ENCODE measurements at regions not wholly inside any gene's neighbourhood (a gene's known extent, or its start where the extent isn't known, plus 50 kb on each side); places are given as distances from the start of the nearest gene placed in this dataset.

DNA sequence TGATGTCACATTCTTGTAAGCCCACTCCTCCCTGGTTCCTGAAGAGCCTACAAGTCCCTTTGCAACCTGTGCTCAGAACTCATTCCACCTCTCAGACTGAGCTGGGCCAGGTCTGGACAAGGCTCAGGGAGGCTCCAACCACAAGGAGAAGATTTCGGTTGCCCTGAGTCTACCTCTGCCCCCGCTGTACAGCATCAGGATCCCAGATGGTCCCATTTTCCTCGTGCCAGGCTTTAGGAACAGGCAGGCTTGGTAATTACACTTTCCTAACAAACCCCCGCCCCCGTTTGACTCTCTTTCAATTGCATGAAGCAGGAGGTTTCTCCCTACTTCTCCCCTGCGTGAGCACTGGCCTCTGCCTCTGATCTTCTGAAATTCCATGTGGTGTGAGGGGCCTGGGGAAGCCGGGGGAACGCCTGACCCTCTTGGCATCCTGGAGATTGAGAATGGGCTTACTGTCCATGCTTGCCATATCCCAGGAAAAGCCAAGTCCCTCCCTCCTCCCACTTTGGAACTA, 86.9 kb upstream of the CTNNA1 start:
- no peaks in the 10 kb centered on the region for H3K9me2 ChIP-seq (ENCODE audit: insufficient read depth)
- CTCF ChIA-PET = no interaction called here
- intact Hi-C loops (cut with micrococcal nuclease; ENCODE audit: unreplicated experiment) = no loop called here

DNA sequence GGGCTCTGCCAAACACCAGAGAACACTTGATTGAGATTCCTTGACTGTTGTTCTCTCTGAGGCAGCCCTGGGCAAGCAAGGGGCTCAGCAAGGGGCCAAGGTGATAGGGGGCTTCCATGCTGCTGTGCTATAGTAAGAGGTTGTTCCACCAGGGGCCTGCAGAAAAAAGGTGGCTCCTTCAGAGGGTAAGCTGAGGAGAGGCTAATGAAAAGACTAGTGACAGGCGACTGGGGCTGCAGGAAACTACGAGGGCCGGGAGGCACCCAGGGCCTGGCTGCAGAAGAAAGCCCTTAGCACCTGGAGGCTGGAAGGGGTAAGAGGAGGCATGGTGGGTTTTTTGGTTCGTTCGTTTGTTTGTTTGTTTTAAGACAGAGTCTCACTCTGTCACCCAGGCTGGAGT, 88.0 kb upstream of the CTNNA1 start:
- intact Hi-C loops (cut with micrococcal nuclease; ENCODE audit: unreplicated experiment) = no loop called here
- H3K4me2 ChIP-seq = peak overlapping the region; percentile 52; the same call in 1 of the 2 replicates
- ChIA-PET POLR2A (ENCODE audit: unreplicated experiment) (no interaction called here), CTCF (no interaction called here)
- no peak overlapping the region for H3K4me3 ChIP-seq
- H2AFZ ChIP-seq = no peak overlapping the region
- H3K9me3 ChIP-seq (ENCODE audit: insufficient read depth, low read depth) = no peaks in the 10 kb centered on the region
- peaks cover 46% of the 10 kb centered on the region for H3K4me1 ChIP-seq (replicated peaks; ENCODE audit: insufficient read depth)
- H3K36me3 ChIP-seq (ENCODE audit: low read depth) = no peaks in the 10 kb centered on the region
- no TSS peak for BruUV-seq (replicated peaks)
- DNase-seq = no peak
- TF ChIP-seq, protein P1, sequence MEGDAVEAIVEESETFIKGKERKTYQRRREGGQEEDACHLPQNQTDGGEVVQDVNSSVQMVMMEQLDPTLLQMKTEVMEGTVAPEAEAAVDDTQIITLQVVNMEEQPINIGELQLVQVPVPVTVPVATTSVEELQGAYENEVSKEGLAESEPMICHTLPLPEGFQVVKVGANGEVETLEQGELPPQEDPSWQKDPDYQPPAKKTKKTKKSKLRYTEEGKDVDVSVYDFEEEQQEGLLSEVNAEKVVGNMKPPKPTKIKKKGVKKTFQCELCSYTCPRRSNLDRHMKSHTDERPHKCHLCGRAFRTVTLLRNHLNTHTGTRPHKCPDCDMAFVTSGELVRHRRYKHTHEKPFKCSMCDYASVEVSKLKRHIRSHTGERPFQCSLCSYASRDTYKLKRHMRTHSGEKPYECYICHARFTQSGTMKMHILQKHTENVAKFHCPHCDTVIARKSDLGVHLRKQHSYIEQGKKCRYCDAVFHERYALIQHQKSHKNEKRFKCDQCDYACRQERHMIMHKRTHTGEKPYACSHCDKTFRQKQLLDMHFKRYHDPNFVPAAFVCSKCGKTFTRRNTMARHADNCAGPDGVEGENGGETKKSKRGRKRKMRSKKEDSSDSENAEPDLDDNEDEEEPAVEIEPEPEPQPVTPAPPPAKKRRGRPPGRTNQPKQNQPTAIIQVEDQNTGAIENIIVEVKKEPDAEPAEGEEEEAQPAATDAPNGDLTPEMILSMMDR (conservative IDR thresholded peaks at IDR 0.05) = no peak
- TF ChIP-seq EZH2 (IDR thresholded peaks at IDR 0.05; ENCODE audit: low read depth) = no peak
- no peaks in the 10 kb centered on the region for H3K27me3 ChIP-seq (ENCODE audit: insufficient read depth, low read depth)
- no peaks in the 10 kb centered on the region for H3K79me2 ChIP-seq (ENCODE audit: low read depth)
- H3K9me2 ChIP-seq (ENCODE audit: insufficient read depth) = no peaks in the 10 kb centered on the region
- no peak overlapping the region for H3K27ac ChIP-seq
- H4K20me1 ChIP-seq (ENCODE audit: insufficient read depth) = no peaks in the 10 kb centered on the region
- peaks cover 12% of the 10 kb centered on the region for H3F3A ChIP-seq (ENCODE audit: insufficient read depth, low read depth)

More for the DNA sequence above, 86.9 kb upstream of the CTNNA1 start:
- Histone ChIP-seq H3K27me3 (ENCODE audit: insufficient read depth, low read depth) (no peaks in the 10 kb centered on the region), H3K27ac (no peak overlapping the region), H3K36me3 (ENCODE audit: low read depth) (no peaks in the 10 kb centered on the region), H3K4me1 (replicated peaks; ENCODE audit: insufficient read depth) (peaks cover 47% of the 10 kb centered on the region), H3K4me2 (no peak overlapping the region), H3K4me3 (no peak overlapping the region), H2AFZ (no peak overlapping the region), H3K79me2 (ENCODE audit: low read depth) (no peaks in the 10 kb centered on the region), H4K20me1 (ENCODE audit: insufficient read depth) (no peaks in the 10 kb centered on the region), H3F3A (ENCODE audit: insufficient read depth, low read depth) (peaks cover 12% of the 10 kb centered on the region), H3K9me3 (ENCODE audit: insufficient read depth, low read depth) (no peaks in the 10 kb centered on the region)
- POLR2A ChIA-PET (ENCODE audit: unreplicated experiment) = interaction anchor here (0.6 kb wide), 3 partner anchors 81 to 123 kb away, joined by 3 to 12 read pairs (median 7); no protein-coding TSS in a partner anchor
- DNase-seq = no peak
- BruUV-seq (replicated peaks) = no TSS peak
- no peak for TF ChIP-seq EZH2 (IDR thresholded peaks at IDR 0.05; ENCODE audit: low read depth)
- TF ChIP-seq, protein P1 (conservative IDR thresholded peaks at IDR 0.05) = no peak

DNA sequence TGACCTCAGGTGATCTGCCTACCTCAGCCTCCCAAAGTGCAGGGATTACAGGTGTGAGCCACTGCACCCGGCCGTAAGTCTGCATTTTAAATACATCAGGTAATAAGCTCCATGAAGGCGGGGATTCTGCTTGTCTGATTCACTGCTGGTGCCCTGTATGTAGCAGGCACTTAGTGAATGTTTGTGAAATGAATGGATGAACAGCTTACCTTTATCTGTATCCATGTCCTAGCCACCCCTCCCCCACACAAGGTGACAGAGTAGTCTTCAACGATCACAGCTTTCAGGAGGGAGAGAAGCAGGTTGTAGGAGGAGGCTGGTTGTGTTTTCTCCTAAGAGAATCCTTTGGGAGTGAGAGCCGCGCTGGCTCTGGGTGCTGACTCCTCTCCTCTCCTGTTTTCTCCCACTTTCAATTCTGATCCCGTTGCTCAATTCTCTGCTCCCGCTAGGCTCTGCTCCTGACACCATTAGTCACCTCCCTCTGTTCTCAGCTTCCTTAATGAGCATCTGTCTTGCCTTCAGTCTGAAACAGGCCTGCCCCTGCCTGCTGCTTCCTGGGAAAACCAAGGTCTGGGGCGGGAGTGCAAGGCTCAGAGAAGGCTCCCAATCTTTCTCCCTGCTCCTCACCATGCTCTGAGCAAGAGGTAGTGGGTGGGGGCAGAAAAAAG, 88.8 kb upstream of the CTNNA1 start:
- Histone ChIP-seq H3K4me1 (replicated peaks; ENCODE audit: insufficient read depth) (peaks cover 37% of the 10 kb centered on the region), H3K9me2 (ENCODE audit: insufficient read depth) (no peaks in the 10 kb centered on the region), H3F3A (ENCODE audit: insufficient read depth, low read depth) (peaks cover 10% of the 10 kb centered on the region), H4K20me1 (ENCODE audit: insufficient read depth) (no peaks in the 10 kb centered on the region), H3K4me2 (peak overlapping the region; percentile 52), H2AFZ (peak overlapping the region; percentile 55; the same call in 1 of the 2 replicates), H3K27me3 (ENCODE audit: insufficient read depth, low read depth) (no peaks in the 10 kb centered on the region), H3K9me3 (ENCODE audit: insufficient read depth, low read depth) (no peaks in the 10 kb centered on the region), H3K36me3 (ENCODE audit: low read depth) (no peaks in the 10 kb centered on the region), H3K79me2 (ENCODE audit: low read depth) (no peaks in the 10 kb centered on the region), H3K4me3 (no peak overlapping the region), H3K27ac (no peak overlapping the region; the same call in 1 of the 2 replicates)
- intact Hi-C loops (cut with micrococcal nuclease; ENCODE audit: unreplicated experiment) = no loop called here
- TF ChIP-seq, protein P1 (conservative IDR thresholded peaks at IDR 0.05) = no peak
- no peak for TF ChIP-seq EZH2 (IDR thresholded peaks at IDR 0.05; ENCODE audit: low read depth)
- CTCF ChIA-PET = interaction anchor here (1.0 kb wide), 1 partner anchor 61 kb away, joined by 3 read pairs; no protein-coding TSS in a partner anchor
- no TSS peak for BruUV-seq (replicated peaks)
- POLR2A ChIA-PET (ENCODE audit: unreplicated experiment) = interaction anchor here (0.6 kb wide), 1 partner anchor 41 kb away, joined by 4 read pairs; no protein-coding TSS in a partner anchor
- peak; percentile 28 to 77 for DNase-seq

All from PC-9 (cell line).